Lower leg skin (tissue), 3 donors: ENCODE measurements at regions not wholly inside any gene's neighbourhood (a gene's known extent, or its start where the extent isn't known, plus 50 kb on each side); places are given as distances from the start of the nearest gene placed in this dataset.
"Not testable (repeated sequence)": the region's sequence is repeated elsewhere in the genome, so short reads cannot be mapped to it uniquely, and the experiment has no call there.

Experiments used
- CTCF ChIP-seq, 3 donors: fragments of 450-650 bp; IDR thresholded peaks; one replicate each; pipeline ENCODE4 v1.5.1; 2016; ENCODE audit warnings: antibody characterized with exemption in 3 of 3, mild to moderate bottlenecking in 3 of 3, moderate library complexity in 2 of 3
- POLR2A ChIP-seq, 2 donors: fragments of 450-650 bp; IDR thresholded peaks; one replicate each; pipeline ENCODE4 v1.6.1; 2016 to 2017; ENCODE audit warnings: antibody characterized with exemption in 2 of 2, mild to moderate bottlenecking in 1 of 2, moderate library complexity in 1 of 2

- TF ChIP-seq CTCF, POLR2A (IDR thresholded peaks at IDR 0.05): not testable (repeated sequence)
These were observed 555.8 kb upstream of the ZNF337 start for GRCh38 chr20:26252311-26252975.
